A673 (cell line): ENCODE measurements at regions not wholly inside any gene's neighbourhood (a gene's known extent, or its start where the extent isn't known, plus 50 kb on each side); places are given as distances from the start of the nearest gene placed in this dataset.

Source experiments
- BruUV-seq: library from RNA; stranded (reverse); fragments of 400-500 nt; replicated peaks from 2 replicates; lab custom pipeline; 2021; lab: Mats Ljungman, UMichigan
- CTCF ChIA-PET: fragments of 300-600 bp; sonication (Branson Sonifier 250); formaldehyde crosslinking; loops from one replicate; lab custom pipeline; 2022; ENCODE audit warnings: antibody characterized with exemption; lab: Charles Lee
- POLR2A ChIA-PET: fragments of 300-600 bp; sonication (Branson Sonifier 250); formaldehyde crosslinking; loops from one replicate; lab custom pipeline; 2022; ENCODE audit warnings: antibody characterized with exemption; ENCODE audit not compliant: low non-redundant PET; lab: Charles Lee
- DNase-seq: peaks from one replicate; pipeline ENCODE4 v3.0.0-alpha.2; 2015; ENCODE audit warnings: low spot score
- H3K27ac ChIP-seq: fragments of 200-600 bp; sonication (generic); 2 replicates; pipeline ENCODE4 v1.5.1; 2016; ENCODE audit warnings: mixed run types, low read depth, mild to moderate bottlenecking, mixed read lengths, antibody characterized with exemption, low read length; ENCODE audit not compliant: poor library complexity, severe bottlenecking
- H3K27me3 ChIP-seq: fragments of 200-600 bp; sonication (generic); replicated peaks from 2 replicates; pipeline ENCODE4 v1.6.1; 2017; ENCODE audit warnings: mixed run types, low read depth, mild to moderate bottlenecking, mixed read lengths, antibody characterized with exemption, low read length; ENCODE audit not compliant: insufficient read depth, poor library complexity
- H3K36me3 ChIP-seq: fragments of 200-600 bp; sonication (generic); 2 replicates; pipeline ENCODE4 v1.6.1; 2016; ENCODE audit warnings: mixed run types, mild to moderate bottlenecking, mixed read lengths, antibody characterized with exemption, low read length; ENCODE audit not compliant: insufficient read depth, poor library complexity, severe bottlenecking
- H3K4me1 ChIP-seq: fragments of 200-600 bp; sonication (generic); 2 replicates; pipeline ENCODE4 v1.6.1; 2017; ENCODE audit warnings: mixed run types, mild to moderate bottlenecking, mixed read lengths, antibody characterized with exemption, low read length; ENCODE audit not compliant: insufficient read depth, poor library complexity, severe bottlenecking
- H3K4me3 ChIP-seq: fragments of 200-600 bp; sonication (generic); 2 replicates; pipeline ENCODE4 v1.5.1; 2016; ENCODE audit warnings: low read depth, mixed run types, mild to moderate bottlenecking, mixed read lengths, low read length; ENCODE audit not compliant: poor library complexity, severe bottlenecking
- H3K9me3 ChIP-seq: fragments of 200-600 bp; sonication (generic); 2 replicates; pipeline ENCODE4 v1.6.1; 2016; ENCODE audit warnings: mixed run types, low read depth, mild to moderate bottlenecking, mixed read lengths, antibody characterized with exemption, low read length; ENCODE audit not compliant: poor library complexity, severe bottlenecking
- CTCF ChIP-seq: fragments of 300-800, 200-600 bp; sonication (generic); conservative IDR thresholded peaks from 2 replicates; pipeline ENCODE4 v1.5.1; 2017; ENCODE audit warnings: low read depth, mild to moderate bottlenecking, antibody characterized with exemption, low read length, moderate library complexity, mixed read lengths
- EZH2 ChIP-seq: fragments of 200-600 bp; sonication (generic); IDR thresholded peaks from 2 replicates; pipeline ENCODE4 v1.6.1; 2017; ENCODE audit warnings: borderline replicate concordance, low read depth, mild to moderate bottlenecking, mixed read lengths, antibody characterized with exemption, low read length; ENCODE audit not compliant: poor library complexity, severe bottlenecking
- intact Hi-C: fragments of 100-400 bp; cut with micrococcal nuclease; formaldehyde crosslinking; loops from one replicate; pipeline ENCODE4 v1.10.0; 2022; ENCODE audit not compliant: unreplicated experiment

GRCh38 chr7:24500599-24500998 lies 72.7 kb upstream of the PALS2 start:
- TF ChIP-seq EZH2 (no peak), CTCF (no peak)
- Histone ChIP-seq H3K4me3 (no peak overlapping the region), H3K27ac (no peak overlapping the region), H3K9me3 (no peaks in the 10 kb centered on the region), H3K27me3 (no peaks in the 10 kb centered on the region), H3K36me3 (no peaks in the 10 kb centered on the region), H3K4me1 (no peaks in the 10 kb centered on the region)
- ChIA-PET POLR2A (no interaction called here), CTCF (no interaction called here)
- DNase-seq, result no peak
- BruUV-seq, result no TSS peak
- intact Hi-C loops, result no loop called here

GRCh38 chr7:24501009-24501408 lies 72.2 kb upstream of the PALS2 start:
- BruUV-seq, result no TSS peak
- H3K4me3 ChIP-seq, result no peak overlapping the region
- ChIA-PET POLR2A (no interaction called here), CTCF (no interaction called here)
- DNase-seq, result no peak
- H3K4me1 ChIP-seq, result no peaks in the 10 kb centered on the region
- H3K27me3 ChIP-seq, result no peaks in the 10 kb centered on the region
- TF ChIP-seq EZH2 (no peak), CTCF (no peak)
- intact Hi-C loops, result no loop called here
- no peaks in the 10 kb centered on the region for H3K36me3 ChIP-seq
- H3K9me3 ChIP-seq, result no peaks in the 10 kb centered on the region
- H3K27ac ChIP-seq, result no peak overlapping the region

GRCh38 chr7:24501443-24502134 lies 71.7 kb upstream of the PALS2 start:
- no peak for DNase-seq
- Histone ChIP-seq H3K4me3 (no peak overlapping the region), H3K27ac (no peak overlapping the region), H3K4me1 (no peaks in the 10 kb centered on the region), H3K36me3 (no peaks in the 10 kb centered on the region), H3K27me3 (no peaks in the 10 kb centered on the region), H3K9me3 (no peaks in the 10 kb centered on the region)
- ChIA-PET CTCF (no interaction called here), POLR2A (no interaction called here)
- intact Hi-C loops, result no loop called here
- no TSS peak for BruUV-seq
- TF ChIP-seq EZH2, result no peak
- no peak for TF ChIP-seq CTCF
